GM10266 (cell line): ENCODE measurements at regions not wholly inside any gene's neighbourhood (a gene's known extent, or its start where the extent isn't known, plus 50 kb on each side); places are given as distances from the start of the nearest gene placed in this dataset.

Source experiments
- DNase-seq: peaks from one replicate; pipeline ENCODE4 v3.0.0; 2012; ENCODE audit errors: extremely low spot score
- CTCF ChIP-seq: IDR thresholded peaks from 2 replicates; pipeline ENCODE4 v1.5.1; 2012; ENCODE audit warnings: mild to moderate bottlenecking, low read depth; ENCODE audit not compliant: control insufficient read depth, insufficient read depth; ENCODE audit errors: missing control alignments

- no peak for TF ChIP-seq CTCF
- DNase-seq, result peak; percentile 81
These were observed 110.5 kb downstream of the KCNRG start for GRCh38 chr13:50125554-50126262.

GRCh38 chr13:50126263-50126992, 111.2 kb downstream of the KCNRG start:
- no peak for TF ChIP-seq CTCF
- peak; percentile 34 for DNase-seq

- peak; percentile 9 for TF ChIP-seq CTCF
- DNase-seq, result peak; percentile 50
These were observed 111.9 kb downstream of the KCNRG start for GRCh38 chr13:50126993-50127725.

GRCh38 chr13:50127726-50128291, 112.6 kb downstream of the KCNRG start:
- no peak for DNase-seq
- TF ChIP-seq CTCF, result no peak

GRCh38 chr13:50128428-50128931, 113.2 kb downstream of the KCNRG start:
- no peak for TF ChIP-seq CTCF
- peak; percentile 57 for DNase-seq

- peak; percentile 66 for DNase-seq
- TF ChIP-seq CTCF, result no peak
These were observed 113.9 kb downstream of the KCNRG start for GRCh38 chr13:50129081-50129705.
